Ureter (tissue), 1 donor: ENCODE measurements at regions not wholly inside any gene's neighbourhood (a gene's known extent, or its start where the extent isn't known, plus 50 kb on each side); places are given as distances from the start of the nearest gene placed in this dataset.

Source experiments
- DNase-seq: peaks from one replicate; pipeline ENCODE4 v3.0.0-alpha.2; 2020; ENCODE audit warnings: low spot score
- donor health status: DM: yes; HTN: yes; CAD: no.

- DNase-seq, result no peak
Measured at GRCh38 chr1:112264010-112264409, 132.0 kb upstream of the CTTNBP2NL start.

GRCh38 chr1:112264553-112264952 is 131.5 kb upstream of the CTTNBP2NL start:
- DNase-seq, result no peak

- no peak for DNase-seq
Measured at GRCh38 chr1:112265931-112266330, 130.1 kb upstream of the CTTNBP2NL start.

DNA sequence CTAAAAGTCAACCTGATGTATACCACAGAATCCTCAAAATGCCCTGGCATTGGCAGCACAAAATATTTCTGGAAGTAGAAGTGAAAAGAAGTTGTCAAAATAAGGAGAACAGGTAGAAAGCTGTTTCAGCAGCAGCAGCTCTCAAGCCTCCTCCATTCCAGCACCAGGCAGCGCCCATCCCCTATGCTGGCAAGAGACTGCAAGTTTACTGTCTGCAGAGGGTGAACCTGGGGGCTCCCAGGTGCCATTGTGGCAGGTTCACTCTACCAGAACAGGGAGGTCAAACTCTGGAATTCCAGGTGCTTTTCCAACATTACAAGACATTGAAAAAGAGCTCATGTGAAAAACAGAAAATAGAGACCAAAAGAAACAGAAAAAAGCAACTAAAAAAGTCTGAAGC is 128.8 kb upstream of the CTTNBP2NL start:
- DNase-seq, result no peak

- no peak for DNase-seq
Measured at GRCh38 chr1:112267929-112268328, 128.1 kb upstream of the CTTNBP2NL start.

- no peak for DNase-seq
Measured at GRCh38 chr1:112268408-112268807, 127.6 kb upstream of the CTTNBP2NL start.

- DNase-seq, result no peak
Measured at GRCh38 chr1:112271270-112271669, 124.7 kb upstream of the CTTNBP2NL start.

GRCh38 chr1:112272101-112272772 is 123.8 kb upstream of the CTTNBP2NL start:
- no peak for DNase-seq

GRCh38 chr1:112284796-112285195 is 111.2 kb upstream of the CTTNBP2NL start:
- DNase-seq, result no peak

DNA sequence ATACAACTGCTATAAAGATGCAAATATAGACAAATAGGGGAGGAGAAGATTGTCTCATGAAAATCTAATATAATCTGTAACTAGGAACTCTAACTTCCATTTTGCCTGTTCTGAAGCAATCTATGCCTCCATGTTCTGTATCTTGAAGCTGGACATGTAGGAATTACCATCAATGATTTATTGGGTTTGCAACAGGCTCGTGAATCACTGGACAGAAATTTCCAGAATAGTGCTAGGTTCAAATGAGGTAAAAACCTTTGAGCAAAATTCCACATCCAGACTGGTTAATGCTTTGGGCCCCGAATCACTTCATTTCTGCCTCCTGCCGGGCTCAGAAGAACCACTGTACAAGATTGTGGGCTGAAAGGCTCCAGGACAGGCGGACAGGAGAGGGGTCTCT is 110.7 kb upstream of the CTTNBP2NL start:
- no peak for DNase-seq

DNA sequence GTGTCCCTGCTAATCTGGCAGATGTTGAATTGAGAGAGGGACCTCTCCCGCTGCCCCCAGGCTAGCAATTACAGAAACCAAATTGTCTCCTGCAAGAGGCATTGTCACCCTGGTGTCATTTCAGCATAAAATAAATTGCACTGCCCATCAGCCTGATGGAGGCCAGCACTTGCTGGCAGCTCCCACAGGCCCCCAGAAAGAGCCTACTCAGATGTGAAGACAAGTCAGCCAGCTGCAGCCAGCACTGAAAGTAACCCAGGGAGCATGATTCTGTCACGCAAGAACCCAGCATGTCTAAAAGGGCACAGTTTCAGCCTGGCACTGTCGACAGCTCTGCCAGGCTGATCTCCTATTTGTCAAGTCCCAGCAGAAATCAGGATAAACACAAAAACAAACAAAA is 110.3 kb upstream of the CTTNBP2NL start:
- DNase-seq, result no peak

- no peak for DNase-seq
Measured at GRCh38 chr1:112296908-112297307, 99.1 kb upstream of the CTTNBP2NL start.

DNA sequence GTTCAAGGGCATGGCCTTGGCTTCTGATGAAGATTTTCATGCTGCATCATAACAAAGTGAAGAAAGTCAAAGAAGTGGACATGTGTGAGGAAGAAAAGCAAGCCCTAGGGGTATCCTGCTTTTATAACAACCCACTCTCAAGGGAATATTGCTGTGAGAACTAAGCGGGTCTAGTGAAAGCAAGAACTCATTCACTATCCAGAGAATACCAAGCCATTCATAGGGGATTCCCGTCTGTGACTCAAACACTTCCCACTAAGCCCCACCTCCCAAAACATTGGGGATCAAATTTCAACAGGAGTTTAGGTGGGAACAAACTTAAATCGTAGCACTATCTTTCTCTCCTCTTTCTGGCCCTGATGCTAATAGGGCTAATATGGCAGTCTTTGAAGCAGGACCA is 98.5 kb upstream of the CTTNBP2NL start:
- no peak for DNase-seq

DNA sequence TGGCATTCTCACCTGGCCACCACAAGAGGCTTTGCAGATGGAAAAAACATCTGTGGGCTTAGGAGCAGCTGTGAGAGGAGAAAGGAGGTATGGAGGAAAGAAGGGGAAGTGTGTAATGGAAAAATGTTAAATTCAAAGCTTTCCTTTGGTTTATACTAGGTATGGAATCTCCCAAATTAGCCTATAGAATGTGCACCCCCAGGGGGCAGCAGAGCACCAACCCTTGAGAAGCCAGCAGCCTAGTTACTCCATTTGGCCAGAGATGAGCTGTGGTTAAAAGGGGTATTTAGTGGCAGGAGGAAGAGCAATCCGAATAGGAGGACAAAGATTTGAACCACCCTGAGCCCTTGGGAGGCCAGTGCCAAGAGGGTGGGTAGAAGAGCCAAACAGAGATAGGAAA is 97.5 kb upstream of the CTTNBP2NL start:
- no peak for DNase-seq

DNA sequence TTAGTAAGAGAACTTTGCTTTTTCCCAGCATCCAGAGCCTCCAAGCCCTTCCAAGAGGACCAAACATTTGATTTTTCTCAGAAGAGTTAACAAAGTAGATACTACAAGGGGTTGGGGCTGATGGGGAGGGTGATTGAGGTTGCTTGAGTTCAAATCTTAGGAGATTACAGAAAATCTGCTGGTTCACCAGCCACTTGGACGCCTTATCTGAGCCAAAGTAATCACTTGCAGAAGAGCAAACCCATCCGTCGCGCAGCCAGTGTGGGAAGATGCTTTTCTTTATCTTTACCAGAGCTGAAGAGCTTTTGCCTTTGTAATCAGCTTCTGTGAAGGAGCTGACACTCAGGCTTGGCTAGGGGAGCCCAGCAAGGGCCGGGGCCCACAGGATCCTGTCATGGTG is 91.9 kb upstream of the CTTNBP2NL start:
- DNase-seq, result no peak

GRCh38 chr1:112304612-112305011 is 91.4 kb upstream of the CTTNBP2NL start:
- DNase-seq, result no peak

- no peak for DNase-seq
Measured at GRCh38 chr1:112307930-112308591, 88.0 kb upstream of the CTTNBP2NL start.

GRCh38 chr1:112308716-112309115 is 87.3 kb upstream of the CTTNBP2NL start:
- no peak for DNase-seq

DNA sequence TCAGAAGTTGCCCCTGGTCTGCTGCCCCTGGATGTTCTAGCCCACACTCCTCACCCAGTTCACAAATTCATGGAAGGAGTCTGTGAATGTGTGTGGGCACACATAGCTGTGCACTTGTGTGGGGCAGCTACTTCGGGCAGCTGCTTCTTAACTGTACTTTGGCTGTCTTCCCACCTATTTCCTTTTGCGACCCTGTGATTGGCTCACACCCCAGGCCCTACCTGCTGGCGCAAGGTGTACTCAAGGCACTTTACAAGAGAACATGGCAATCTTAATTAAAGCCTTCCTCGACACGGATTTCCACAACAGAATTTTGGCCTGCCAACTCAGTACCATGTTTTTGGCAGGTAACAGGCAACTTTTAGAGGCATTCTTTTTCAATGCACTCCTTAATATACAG is 86.5 kb upstream of the CTTNBP2NL start:
- DNase-seq, result no peak

DNA sequence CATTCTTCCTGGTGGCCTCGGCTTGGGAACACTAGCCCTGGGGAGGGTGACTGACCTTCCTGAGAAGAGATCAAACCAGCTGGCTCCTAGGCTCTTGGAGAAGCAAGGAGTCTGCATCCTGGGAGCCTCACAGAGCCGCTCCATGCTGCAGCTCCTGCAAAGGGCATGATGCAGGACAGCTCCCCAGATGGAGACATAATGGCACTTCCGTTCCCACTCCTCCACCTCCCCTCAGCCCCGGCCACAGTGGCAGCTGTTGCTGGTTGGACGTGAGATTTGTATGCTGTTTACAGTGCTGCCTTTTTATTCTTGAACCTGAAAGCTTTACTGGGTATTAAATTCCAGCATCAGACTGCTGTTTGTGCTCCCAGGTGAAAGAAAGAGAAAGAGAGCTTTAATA is 83.7 kb upstream of the CTTNBP2NL start:
- no peak for DNase-seq

GRCh38 chr1:112312879-112313278 is 83.1 kb upstream of the CTTNBP2NL start:
- no peak for DNase-seq

DNA sequence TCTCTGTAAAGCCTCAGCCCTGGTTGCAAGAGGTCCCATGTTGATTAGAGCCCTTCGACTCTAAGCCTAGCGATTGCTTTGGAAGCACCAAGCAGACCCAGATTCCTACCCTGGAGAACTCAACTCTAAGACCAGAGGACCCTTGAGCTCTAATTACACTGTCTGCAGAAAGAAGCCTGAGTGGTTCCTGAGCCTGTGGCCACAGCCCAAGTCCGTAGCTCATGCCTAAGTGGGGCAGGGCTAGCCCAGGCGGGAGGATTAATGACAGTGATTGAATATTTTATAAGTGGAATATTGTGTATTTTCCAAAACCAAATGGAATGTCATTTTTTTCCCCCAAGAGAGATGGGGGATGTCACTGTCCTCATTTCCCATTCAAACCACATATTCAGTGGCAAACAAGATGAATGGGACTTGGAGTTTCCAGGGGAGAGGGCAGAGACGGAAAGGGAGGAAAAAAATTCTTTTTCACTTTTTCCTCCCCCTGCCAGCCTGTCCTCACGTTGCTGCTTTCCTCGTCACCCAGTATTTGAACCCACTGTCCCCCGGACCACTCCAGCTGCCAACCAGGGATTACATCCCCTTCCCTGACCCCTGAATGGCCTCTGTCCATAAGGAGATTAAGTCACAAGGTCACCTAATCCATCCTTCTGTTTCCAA is 79.6 kb upstream of the CTTNBP2NL start:
- DNase-seq, result no peak

- DNase-seq, result no peak
Measured at GRCh38 chr1:112317140-112317539, 78.9 kb upstream of the CTTNBP2NL start.
